WERI-Rb-1 (cell line): ENCODE measurements at regions not wholly inside any gene's neighbourhood (a gene's known extent, or its start where the extent isn't known, plus 50 kb on each side); places are given as distances from the start of the nearest gene placed in this dataset.

Experiments used
- DNase-seq: peaks from one replicate; pipeline ENCODE4 v3.0.0-alpha.2; 2020
- H3K27ac ChIP-seq: fragments of 250-450 bp; sonication (Bioruptor Pico); 2 replicates; pipeline ENCODE4 v1.5.1; 2020; ENCODE audit warnings: mild to moderate bottlenecking, moderate library complexity
- H3K27me3 ChIP-seq: fragments of 250-450 bp; sonication (Bioruptor Pico); 2 replicates; pipeline ENCODE4 v1.5.1; 2021; ENCODE audit warnings: mild to moderate bottlenecking, low read depth, moderate library complexity; ENCODE audit not compliant: insufficient read depth, severe bottlenecking
- H3K36me3 ChIP-seq: fragments of 250-450 bp; sonication (Bioruptor Pico); 2 replicates; pipeline ENCODE4 v1.5.1; 2020; ENCODE audit warnings: mild to moderate bottlenecking, moderate library complexity
- H3K4me3 ChIP-seq: 2 replicates; pipeline ENCODE4 v1.5.1; 2011; ENCODE audit warnings: low read depth, mild to moderate bottlenecking, control low read depth, low read length
- H3K9me3 ChIP-seq: fragments of 250-450 bp; sonication (Bioruptor Pico); 2 replicates; pipeline ENCODE4 v1.5.1; 2021; ENCODE audit warnings: mild to moderate bottlenecking, moderate library complexity; ENCODE audit not compliant: severe bottlenecking
- CTCF ChIP-seq: IDR thresholded peaks from 2 replicates; pipeline ENCODE4 v1.5.1; 2011; ENCODE audit warnings: low read depth, mild to moderate bottlenecking, control low read depth, inconsistent platforms, low read length

- H3K27me3 ChIP-seq: no peaks in the 10 kb centered on the region
- DNase-seq: no peak
- H3K36me3 ChIP-seq: no peaks in the 10 kb centered on the region
- no peak overlapping the region for H3K27ac ChIP-seq
- TF ChIP-seq CTCF: no peak
- no peak overlapping the region for H3K4me3 ChIP-seq
- peaks cover 3% of the 10 kb centered on the region for H3K9me3 ChIP-seq
Measured at GRCh38 chr6:88539295-88539764, 373.2 kb upstream of the CNR1 start.

- peaks cover 3% of the 10 kb centered on the region for H3K9me3 ChIP-seq
- H3K4me3 ChIP-seq: no peak overlapping the region
- H3K27ac ChIP-seq: no peak overlapping the region
- H3K36me3 ChIP-seq: no peaks in the 10 kb centered on the region
- TF ChIP-seq CTCF: no peak
- H3K27me3 ChIP-seq: no peaks in the 10 kb centered on the region
- DNase-seq: no peak
Measured at GRCh38 chr6:88538840-88539239, 372.7 kb upstream of the CNR1 start.

GRCh38 chr6:88538130-88538706 is 372.1 kb upstream of the CNR1 start:
- no peaks in the 10 kb centered on the region for H3K36me3 ChIP-seq
- DNase-seq: no peak
- no peak for TF ChIP-seq CTCF
- no peak overlapping the region for H3K27ac ChIP-seq
- H3K27me3 ChIP-seq: no peaks in the 10 kb centered on the region
- H3K9me3 ChIP-seq: peaks cover 3% of the 10 kb centered on the region
- no peak overlapping the region for H3K4me3 ChIP-seq

GRCh38 chr6:88536071-88536625 is 370.0 kb upstream of the CNR1 start:
- no peak for DNase-seq
- H3K27ac ChIP-seq: no peak overlapping the region
- H3K36me3 ChIP-seq: no peaks in the 10 kb centered on the region
- H3K27me3 ChIP-seq: no peaks in the 10 kb centered on the region
- peaks cover 3% of the 10 kb centered on the region for H3K9me3 ChIP-seq
- no peak overlapping the region for H3K4me3 ChIP-seq
- TF ChIP-seq CTCF: no peak

GRCh38 chr6:88535306-88535705 is 369.2 kb upstream of the CNR1 start:
- peaks cover 3% of the 10 kb centered on the region for H3K9me3 ChIP-seq
- no peaks in the 10 kb centered on the region for H3K36me3 ChIP-seq
- no peak overlapping the region for H3K4me3 ChIP-seq
- TF ChIP-seq CTCF: no peak
- H3K27ac ChIP-seq: no peak overlapping the region
- no peaks in the 10 kb centered on the region for H3K27me3 ChIP-seq
- no peak for DNase-seq
